ENCODE measurements at regions not wholly inside any gene's neighbourhood (a gene's known extent, or its start where the extent isn't known, plus 50 kb on each side); places are given as distances from the start of the nearest gene placed in this dataset.
A peak's percentile ranks its signal among the peaks of the same experiment; 100 is the strongest.

- DNase-seq (ENCODE audit: low read depth in 1 of 2, low spot score in 1 of 2) = no peak
- in situ Hi-C loops (cut with HindIII; ENCODE audit: low pct_unique_long_range_greater_than_20kb, low sequenced_read_pairs) = no loop called here
- no peak for TF ChIP-seq JUND (IDR thresholded peaks at IDR 0.05; ENCODE audit: low read depth)
These were observed 81.1 kb upstream of the KLHL13 start for GRCh38 chrX:118197730-118198129.

- no peak for TF ChIP-seq JUND (IDR thresholded peaks at IDR 0.05; ENCODE audit: low read depth)
- in situ Hi-C loops (cut with HindIII; ENCODE audit: low pct_unique_long_range_greater_than_20kb, low sequenced_read_pairs) = no loop called here
- DNase-seq (ENCODE audit: low read depth in 1 of 2, low spot score in 1 of 2) = no peak
These were observed 82.0 kb upstream of the KLHL13 start for GRCh38 chrX:118198577-118198976.

- in situ Hi-C loops (cut with HindIII; ENCODE audit: low pct_unique_long_range_greater_than_20kb, low sequenced_read_pairs) = no loop called here
- DNase-seq (ENCODE audit: low read depth in 1 of 2, low spot score in 1 of 2) = no peak
- no peak for TF ChIP-seq JUND (IDR thresholded peaks at IDR 0.05; ENCODE audit: low read depth)
These were observed 83.4 kb upstream of the KLHL13 start for GRCh38 chrX:118199997-118200396.

DNA sequence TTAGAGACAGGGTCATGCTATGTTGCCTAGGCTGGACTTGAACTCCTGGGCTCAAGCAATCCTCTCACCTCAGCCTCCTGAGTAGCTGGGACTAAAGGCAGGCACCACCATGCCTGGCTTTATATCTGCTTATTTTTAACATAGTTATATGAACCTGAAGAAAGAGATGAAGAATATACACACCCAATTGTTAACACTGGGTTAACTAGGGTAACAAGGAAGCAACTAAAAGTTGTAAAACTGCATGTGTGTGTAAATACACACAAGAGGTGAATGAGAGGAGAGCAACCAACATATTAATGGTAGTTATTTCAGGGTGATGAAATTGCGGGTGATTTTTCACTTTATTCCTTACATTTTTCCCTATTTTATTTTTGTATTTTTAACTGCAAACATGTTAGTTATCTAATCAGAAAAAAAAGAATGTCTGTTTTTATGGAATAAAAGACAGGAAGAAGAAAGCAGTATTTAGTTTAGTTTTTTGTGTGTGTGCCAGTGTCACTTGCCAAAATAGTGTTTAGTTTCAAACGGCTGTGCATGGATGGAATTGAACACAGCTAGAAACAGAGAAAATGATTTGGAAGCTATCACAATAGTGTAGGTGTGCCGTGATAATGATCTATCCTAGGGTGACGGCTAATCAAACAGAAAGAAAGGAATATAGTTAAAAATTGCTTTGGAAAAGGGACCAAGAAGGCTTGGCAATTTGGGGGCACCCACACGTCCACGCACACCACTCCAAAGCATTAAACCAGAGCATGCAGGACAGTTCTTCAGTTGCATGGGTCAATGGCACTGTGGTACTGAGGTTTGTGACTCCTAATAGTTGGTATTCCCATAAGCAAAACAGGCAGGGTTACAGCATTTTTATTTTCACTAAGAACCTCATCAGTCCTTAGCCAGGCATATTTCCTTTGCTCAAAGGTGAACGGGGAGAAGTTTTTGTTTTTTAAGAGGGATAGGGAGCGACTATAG is 89.1 kb upstream of the KLHL13 start:
- no peak for TF ChIP-seq JUND (IDR thresholded peaks at IDR 0.05; ENCODE audit: low read depth)
- in situ Hi-C loops (cut with HindIII; ENCODE audit: low pct_unique_long_range_greater_than_20kb, low sequenced_read_pairs) = no loop called here
- no peak for DNase-seq (ENCODE audit: low read depth in 1 of 2, low spot score in 1 of 2)

DNA sequence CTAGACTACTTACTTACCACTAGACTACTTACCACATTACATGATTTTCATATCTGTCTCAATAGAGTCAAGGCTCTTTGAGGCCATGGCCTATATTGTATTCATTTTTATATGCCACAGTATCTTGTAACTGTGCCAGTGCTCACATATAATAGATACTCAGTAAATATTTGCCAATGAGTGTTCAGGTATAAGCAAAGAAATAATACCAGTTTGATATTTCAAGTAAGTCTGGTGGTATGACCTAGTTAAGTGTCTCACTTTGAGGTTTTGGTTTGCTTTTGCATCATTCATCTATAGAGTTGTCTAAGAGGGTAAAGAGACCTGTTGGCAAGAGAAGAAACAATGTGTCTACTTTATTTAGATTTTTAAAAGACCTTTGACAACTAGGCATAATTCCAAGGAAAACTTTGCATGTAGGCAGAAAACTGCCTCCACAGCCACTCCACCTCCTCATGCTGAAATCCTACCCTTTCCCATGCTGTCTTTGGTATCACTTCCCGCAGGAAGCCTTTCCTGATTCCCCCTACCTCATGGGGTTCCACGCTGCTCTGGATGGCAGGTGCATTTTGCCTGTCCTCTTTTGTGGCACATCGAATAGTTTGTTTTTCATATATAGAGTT is 91.3 kb upstream of the KLHL13 start:
- in situ Hi-C loops (cut with HindIII; ENCODE audit: low pct_unique_long_range_greater_than_20kb, low sequenced_read_pairs) = no loop called here
- DNase-seq (ENCODE audit: low read depth in 1 of 2, low spot score in 1 of 2) = peak in 1 of 2 experiments; percentile 50
- TF ChIP-seq JUND (IDR thresholded peaks at IDR 0.05; ENCODE audit: low read depth) = no peak

GRCh38 chrX:118208481-118208880 is 91.9 kb upstream of the KLHL13 start:
- no peak for DNase-seq (ENCODE audit: low read depth in 1 of 2, low spot score in 1 of 2)
- in situ Hi-C loops (cut with HindIII; ENCODE audit: low pct_unique_long_range_greater_than_20kb, low sequenced_read_pairs) = no loop called here
- TF ChIP-seq JUND (IDR thresholded peaks at IDR 0.05; ENCODE audit: low read depth) = no peak

GRCh38 chrX:118211891-118212816 is 95.5 kb upstream of the KLHL13 start:
- DNase-seq (ENCODE audit: low read depth in 1 of 2, low spot score in 1 of 2) = no peak
- TF ChIP-seq JUND (IDR thresholded peaks at IDR 0.05; ENCODE audit: low read depth) = no peak
- in situ Hi-C loops (cut with HindIII; ENCODE audit: low pct_unique_long_range_greater_than_20kb, low sequenced_read_pairs) = no loop called here

DNA sequence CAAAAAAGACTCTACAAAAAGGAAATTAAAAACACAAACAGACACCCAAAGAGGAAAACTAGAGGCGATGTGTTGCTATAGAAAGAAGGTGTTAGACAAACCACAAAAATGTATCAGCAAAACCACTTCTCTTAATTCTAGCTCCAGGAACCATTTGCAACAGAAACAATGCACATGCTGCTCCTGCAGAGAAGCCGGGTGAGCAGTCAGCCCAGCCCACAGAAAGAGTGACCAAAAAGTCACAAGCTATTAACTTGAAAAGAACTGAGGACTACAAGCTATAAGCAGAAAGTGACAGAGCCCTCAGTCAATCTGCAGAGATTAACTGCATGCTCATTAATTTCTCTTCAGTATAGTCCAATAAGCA is 96.2 kb upstream of the KLHL13 start:
- in situ Hi-C loops (cut with HindIII; ENCODE audit: low pct_unique_long_range_greater_than_20kb, low sequenced_read_pairs) = no loop called here
- TF ChIP-seq JUND (IDR thresholded peaks at IDR 0.05; ENCODE audit: low read depth) = no peak
- DNase-seq (ENCODE audit: low read depth in 1 of 2, low spot score in 1 of 2) = no peak

GRCh38 chrX:118215346-118215745 is 98.7 kb upstream of the KLHL13 start:
- in situ Hi-C loops (cut with HindIII; ENCODE audit: low pct_unique_long_range_greater_than_20kb, low sequenced_read_pairs) = no loop called here
- no peak for TF ChIP-seq JUND (IDR thresholded peaks at IDR 0.05; ENCODE audit: low read depth)
- DNase-seq (ENCODE audit: low read depth in 1 of 2, low spot score in 1 of 2) = no peak

GRCh38 chrX:118216087-118216486 is 99.5 kb upstream of the KLHL13 start:
- TF ChIP-seq JUND (IDR thresholded peaks at IDR 0.05; ENCODE audit: low read depth) = no peak
- in situ Hi-C loops (cut with HindIII; ENCODE audit: low pct_unique_long_range_greater_than_20kb, low sequenced_read_pairs) = no loop called here
- DNase-seq (ENCODE audit: low read depth in 1 of 2, low spot score in 1 of 2) = peak in 1 of 2 experiments; percentile 6

DNA sequence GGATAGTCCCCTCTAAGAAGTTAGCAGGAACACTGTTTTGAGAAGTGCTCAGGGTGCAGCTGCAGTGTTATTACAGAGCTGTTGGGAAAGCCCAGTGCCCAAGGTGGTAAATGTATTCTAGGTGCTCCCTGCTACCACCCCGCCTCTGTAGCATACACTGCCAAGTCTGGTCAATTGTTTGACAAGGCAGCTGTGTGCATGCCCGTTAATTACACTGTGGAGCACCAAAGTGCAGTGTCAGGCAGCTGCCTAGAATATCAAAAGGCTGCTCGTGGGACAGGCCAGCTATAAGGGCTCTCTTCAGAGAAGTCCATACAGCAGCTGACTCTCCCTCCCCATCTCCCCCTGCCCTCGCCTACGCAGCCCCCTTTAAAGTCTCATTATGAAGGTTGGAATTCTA is 99.9 kb upstream of the KLHL13 start:
- DNase-seq (ENCODE audit: low read depth in 1 of 2, low spot score in 1 of 2) = peak in 1 of 2 experiments; percentile 16
- no peak for TF ChIP-seq JUND (IDR thresholded peaks at IDR 0.05; ENCODE audit: low read depth)
- in situ Hi-C loops (cut with HindIII; ENCODE audit: low pct_unique_long_range_greater_than_20kb, low sequenced_read_pairs) = no loop called here

GRCh38 chrX:118218079-118218478 is 101.5 kb upstream of the KLHL13 start:
- no peak for TF ChIP-seq JUND (IDR thresholded peaks at IDR 0.05; ENCODE audit: low read depth)
- no peak for DNase-seq (ENCODE audit: low read depth in 1 of 2, low spot score in 1 of 2)
- in situ Hi-C loops (cut with HindIII; ENCODE audit: low pct_unique_long_range_greater_than_20kb, low sequenced_read_pairs) = no loop called here

All from T47D (cell line).